K562 (cell line): ENCODE measurements at regions not wholly inside any gene's neighbourhood (a gene's known extent, or its start where the extent isn't known, plus 50 kb on each side); places are given as distances from the start of the nearest gene placed in this dataset.

Experiments used
- ATAC-seq: fragments of 200-7000 bp; cut with Tn5 transposase; 3 replicates; pipeline ENCODE4 v1.9.1; 2020; ENCODE audit warnings: moderate library complexity
- BruUV-seq: library from RNA; stranded (reverse); fragments of 400-500 nt; replicated peaks from 2 replicates; lab custom pipeline; 2021; lab: Mats Ljungman, UMichigan
- CTCF ChIA-PET: fragments of 300-600 bp; formaldehyde crosslinking; extraction: SDS; loops from one replicate; lab custom pipeline; 2021; ENCODE audit warnings: low intra/inter-chr PET ratio; lab: Yijun Ruan, JAX
- POLR2A ChIA-PET: fragments of 300-600, 350-650 bp; sonication (Branson Sonifier 250); formaldehyde crosslinking; extraction: SDS; loops from one replicate; lab custom pipeline; 2021; ENCODE audit warnings: antibody characterized with exemption, inconsistent platforms; lab: Yijun Ruan, JAX
- DNase-seq, 4 experiments: peaks; one replicate each; pipeline versions ENCODE4 v3.0.0 to v3.0.0-alpha.2; 2011 to 2018; ENCODE audit warnings: low spot score in 3 of 4, mixed read lengths in 3 of 4; ENCODE audit errors: extremely low read depth in 1 of 4
- FAIRE-seq: peaks from 2 replicates; lab custom pipeline; 2011; peaks lifted over from hg19 to GRCh38; lab: Jason Lieb, UNC
- H2AFZ ChIP-seq: 2 replicates; pipeline ENCODE4 v1.6.0; 2011; ENCODE audit warnings: low read depth, low read length, control low read depth, inconsistent platforms
- H3K27ac ChIP-seq: fragments of 200-600 bp; 3 replicates; pipeline ENCODE4 v1.8.0; 2011; ENCODE audit warnings: low read depth, mild to moderate bottlenecking, control low read depth, inconsistent platforms, low read length, moderate library complexity, mixed read lengths; ENCODE audit errors: extremely low read depth
- H3K27me3 ChIP-seq, 2 experiments: fragments of 300-600 bp in 1 of 2; 2 replicates in 1 of 2; 3 replicates in 1 of 2; pipeline versions ENCODE4 v1.6.0 to v1.8.0; 2011; ENCODE audit warnings: inconsistent platforms in 2 of 2, low read length in 2 of 2, mild to moderate bottlenecking in 1 of 2, mixed read lengths in 1 of 2, moderate library complexity in 1 of 2; ENCODE audit not compliant: control insufficient read depth in 2 of 2, insufficient read depth in 2 of 2
- H3K36me3 ChIP-seq: fragments of 300-600 bp; 3 replicates; pipeline ENCODE4 v1.8.0; 2011; ENCODE audit warnings: mild to moderate bottlenecking, low read length, inconsistent platforms; ENCODE audit not compliant: control insufficient read depth, insufficient read depth
- H3K4me1 ChIP-seq, 2 experiments: fragments of 200-600 bp in 1 of 2; replicated peaks in 1 of 2; 2 replicates in 1 of 2; 3 replicates in 1 of 2; pipeline versions ENCODE4 v1.5.1 to v1.8.0; 2011; ENCODE audit warnings: inconsistent platforms in 2 of 2, low read length in 2 of 2, mild to moderate bottlenecking in 1 of 2, mixed read lengths in 1 of 2, moderate library complexity in 1 of 2; ENCODE audit not compliant: control insufficient read depth in 2 of 2, insufficient read depth in 2 of 2
- H3K4me2 ChIP-seq: 2 replicates; pipeline ENCODE4 v1.6.1; 2011; ENCODE audit warnings: low read length, control low read depth, inconsistent platforms, mixed read lengths; ENCODE audit not compliant: insufficient read depth
- H3K4me3 ChIP-seq: fragments of 200-600 bp; sonication (generic), shearing (Covaris generic); 2 replicates; pipeline ENCODE4 v1.5.1; 2016; ENCODE audit warnings: control low read depth, inconsistent platforms
- H3K79me2 ChIP-seq: fragments of 200-600 bp; 3 replicates; pipeline ENCODE4 v1.8.0; 2011; ENCODE audit warnings: low read length, inconsistent platforms; ENCODE audit not compliant: control insufficient read depth, insufficient read depth
- H3K9ac ChIP-seq, 2 experiments: 2 replicates each; pipeline versions ENCODE4 v1.6.0 to v1.6.1; 2011; ENCODE audit warnings: low read depth in 2 of 2, low read length in 2 of 2, control low read depth in 1 of 2, inconsistent platforms in 1 of 2, mild to moderate bottlenecking in 1 of 2, mixed read lengths in 1 of 2; ENCODE audit not compliant: insufficient read depth in 1 of 2
- H3K9me1 ChIP-seq: one replicate; pipeline ENCODE4 v1.6.0; 2011; ENCODE audit warnings: inconsistent platforms, mild to moderate bottlenecking, low read length, moderate library complexity; ENCODE audit not compliant: control insufficient read depth, insufficient read depth
- H3K9me3 ChIP-seq: replicated peaks from 2 replicates; pipeline ENCODE4 v1.5.1; 2011; ENCODE audit warnings: low read depth, low read length, inconsistent platforms; ENCODE audit not compliant: control insufficient read depth, insufficient read depth
- H4K20me1 ChIP-seq: replicated peaks from 2 replicates; pipeline ENCODE4 v1.6.1; 2011; ENCODE audit warnings: low read length, inconsistent platforms, mixed read lengths; ENCODE audit not compliant: control insufficient read depth, insufficient read depth
- DPF2 ChIP-seq: fragments of 450-650 bp; IDR thresholded peaks from 2 replicates; pipeline ENCODE4 v1.6.1; 2016
- KLF6 ChIP-seq: fragments of 250-450 bp; sonication (Bioruptor Pico); IDR thresholded peaks from 2 replicates; pipeline ENCODE4 v1.4.0; 2020; ENCODE audit warnings: mild to moderate bottlenecking, moderate library complexity, borderline replicate concordance
- MCM7 ChIP-seq, 2 experiments: fragments of 450-650 bp; IDR thresholded peaks; 2 replicates each; pipeline ENCODE4 v1.6.1; 2016 to 2018
- REST ChIP-seq, 2 experiments: fragments of 450-650 bp; formaldehyde crosslinking in 1 of 2; IDR thresholded peaks; 2 replicates each; pipeline versions ENCODE4 v1.4.0 to v1.6.1; 2014 to 2020; ENCODE audit warnings: mild to moderate bottlenecking in 2 of 2, borderline replicate concordance in 1 of 2, low read depth in 1 of 2
- ZC3H8 ChIP-seq: fragments of 450-650 bp; IDR thresholded peaks from 2 replicates; pipeline ENCODE4 v1.6.1; 2017
- ZNF133 ChIP-seq: fragments of 250-450 bp; sonication (Bioruptor Pico); IDR thresholded peaks from 2 replicates; pipeline ENCODE4 v1.4.0; 2020; ENCODE audit warnings: mild to moderate bottlenecking
- WGBS: fragments of 100-300 bp; shearing (Covaris generic); methylation state at CpG from one replicate; pipeline ENCODE4 v1.1.6; 2016; ENCODE audit warnings: low coverage, mixed read lengths; ENCODE audit not compliant: insufficient coverage; ENCODE audit errors: missing lambda C conversion rate; 5-methylcytosine and 5-hydroxymethylcytosine counted together
- in situ Hi-C: fragments of 300-500 bp; cut with MboI; formaldehyde crosslinking; loops from 4 replicates; pipeline ENCODE4 v1.15.0; 2018; ENCODE audit warnings: inconsistent platforms, mixed read lengths
- intact Hi-C: fragments of 100-400 bp; cut with micrococcal nuclease; formaldehyde crosslinking; loops from 2 replicates; pipeline ENCODE4 v1.14.2; 2022

- in situ Hi-C loops = no loop called here
- no peak overlapping the region for H3K9ac ChIP-seq
- CTCF ChIA-PET = no interaction called here
- no peak overlapping the region for H3K4me3 ChIP-seq
- TF ChIP-seq DPF2 (no peak), ZNF133 (CRISPR knock-in tag) (no peak), MCM7 (IDR thresholded peaks at IDR 0.05) (no peak), ZC3H8 (no peak), KLF6 (CRISPR knock-in tag) (no peak), REST (IDR thresholded peaks at IDR 0.05; ENCODE audit: borderline replicate concordance) (no peak), REST (CRISPR knock-in tag; IDR thresholded peaks at IDR 0.05; ENCODE audit: low read depth) (no peak)
- H2AFZ ChIP-seq = no peak overlapping the region
- H3K9me3 ChIP-seq = no peaks in the 10 kb centered on the region
- BruUV-seq = no TSS peak
- H3K27ac ChIP-seq = no peak overlapping the region
- no peaks in the 10 kb centered on the region for H3K27me3 ChIP-seq
- no peaks in the 10 kb centered on the region for H3K4me1 ChIP-seq
- no peaks in the 10 kb centered on the region for H3K9me1 ChIP-seq
- no peaks in the 10 kb centered on the region for H3K79me2 ChIP-seq
- 3% methylated on average over 2 of the region's 2 CpGs for WGBS
- intact Hi-C loops = no loop called here
- H3K36me3 ChIP-seq = no peaks in the 10 kb centered on the region
- no peak for ATAC-seq
- no peak overlapping the region for H3K4me2 ChIP-seq
- no peaks in the 10 kb centered on the region for H4K20me1 ChIP-seq
- FAIRE-seq = no peak
- POLR2A ChIA-PET = no interaction called here
- no peak for DNase-seq
These were observed 1210.0 kb downstream of the SLITRK1 start for GRCh38 chr13:82672248-82672647.
